HepG2 (cell line): ENCODE measurements at regions not wholly inside any gene's neighbourhood (a gene's known extent, or its start where the extent isn't known, plus 50 kb on each side); places are given as distances from the start of the nearest gene placed in this dataset.
"Not testable (repeated sequence)": the region's sequence is repeated elsewhere in the genome, so short reads cannot be mapped to it uniquely, and the experiment has no call there.

Source experiments
- ATAC-seq: fragments of 200-7000 bp; cut with Tn5 transposase; 3 replicates; pipeline ENCODE4 v1.9.1; 2020; ENCODE audit warnings: mild to moderate bottlenecking, moderate library complexity
- BruUV-seq: library from RNA; stranded (reverse); fragments of 400-500 nt; replicated peaks from 2 replicates; lab custom pipeline; 2021; lab: Mats Ljungman, UMichigan
- CTCF ChIA-PET: fragments of 300-600 bp; formaldehyde crosslinking; extraction: SDS; loops from one replicate; lab custom pipeline; 2021; ENCODE audit warnings: low total read pairs, inconsistent platforms, low intra/inter-chr PET ratio; lab: Yijun Ruan, JAX
- POLR2A ChIA-PET: fragments of 350-600 bp; sonication (Branson Sonifier 250); formaldehyde crosslinking; loops from one replicate; lab custom pipeline; 2020; ENCODE audit warnings: antibody characterized with exemption, inconsistent platforms; lab: Yijun Ruan, JAX
- DNase-seq: peaks from one replicate; pipeline ENCODE4 v3.0.0-alpha.2; 2015; ENCODE audit warnings: low spot score
- FAIRE-seq: peaks from 3 replicates; lab custom pipeline; 2011; peaks lifted over from hg19 to GRCh38; lab: Jason Lieb, UNC
- H2AFZ ChIP-seq: one replicate; pipeline ENCODE4 v1.6.1; 2011; ENCODE audit warnings: low read length, inconsistent platforms
- H3K27ac ChIP-seq: fragments of 300-600 bp; 3 replicates; pipeline ENCODE4 v1.8.0; 2011; ENCODE audit warnings: mixed run types, mild to moderate bottlenecking, mixed read lengths, low read length, inconsistent platforms; ENCODE audit not compliant: insufficient read depth; ENCODE audit errors: extremely low read length
- H3K27me3 ChIP-seq, 2 experiments: fragments of 200-600 bp in 1 of 2; 2 replicates in 1 of 2; 3 replicates in 1 of 2; pipeline versions ENCODE4 v1.6.0 to v1.8.0; 2011; ENCODE audit warnings: low read length in 2 of 2, mild to moderate bottlenecking in 2 of 2, moderate library complexity in 2 of 2, inconsistent platforms in 1 of 2; ENCODE audit not compliant: insufficient read depth in 2 of 2, control insufficient read depth in 1 of 2
- H3K36me3 ChIP-seq, 2 experiments: fragments of 200-600 bp in 1 of 2; replicated peaks in 1 of 2; 2 replicates in 1 of 2; 3 replicates in 1 of 2; pipeline versions ENCODE4 v1.5.1 to v1.8.0; 2011; ENCODE audit warnings: low read length in 2 of 2, inconsistent platforms in 1 of 2; ENCODE audit not compliant: insufficient read depth in 2 of 2, control insufficient read depth in 1 of 2
- H3K4me1 ChIP-seq: 2 replicates; pipeline ENCODE4 v1.5.1; 2012; ENCODE audit warnings: low read length, inconsistent platforms; ENCODE audit not compliant: insufficient read depth
- H3K4me2 ChIP-seq: 2 replicates; pipeline ENCODE4 v1.6.0; 2011; ENCODE audit warnings: low read depth, low read length, inconsistent platforms
- H3K4me3 ChIP-seq, 3 experiments: fragments of 200-600 bp in 1 of 3; sonication (generic), shearing (Covaris generic) in 1 of 3; replicated peaks in 1 of 3; 2 replicates each; pipeline ENCODE4 v1.5.1; 2011 to 2016; ENCODE audit warnings: low read length in 3 of 3, inconsistent platforms in 2 of 3, low read depth in 2 of 3, mild to moderate bottlenecking in 2 of 3, control low read depth in 1 of 3, mixed read lengths in 1 of 3; ENCODE audit not compliant: insufficient read depth in 1 of 3
- H3K79me2 ChIP-seq: one replicate; pipeline ENCODE4 v1.6.1; 2011; ENCODE audit warnings: low read length, inconsistent platforms; ENCODE audit not compliant: insufficient read depth
- H3K9ac ChIP-seq: 2 replicates; pipeline ENCODE4 v1.6.0; 2011; ENCODE audit warnings: mild to moderate bottlenecking, low read depth, low read length, inconsistent platforms; ENCODE audit not compliant: insufficient read depth
- H3K9me3 ChIP-seq: 2 replicates; pipeline ENCODE4 v1.5.1; 2012; ENCODE audit warnings: mild to moderate bottlenecking, low read length
- H4K20me1 ChIP-seq: 2 replicates; pipeline ENCODE4 v1.6.0; 2011; ENCODE audit warnings: inconsistent platforms, mild to moderate bottlenecking, low read length, moderate library complexity; ENCODE audit not compliant: insufficient read depth
- HOXA9 ChIP-seq: sonication (generic); formaldehyde crosslinking; IDR thresholded peaks from 2 replicates; pipeline ENCODE4 v1.8.1; 2022; ENCODE audit warnings: missing genetic modification reagents, mild to moderate bottlenecking, moderate library complexity, borderline replicate concordance
- MTF2 ChIP-seq: sonication (generic); formaldehyde crosslinking; IDR thresholded peaks from 2 replicates; pipeline ENCODE4 v1.5.0; 2020; ENCODE audit warnings: missing genetic modification reagents, borderline replicate concordance
- SOX13 ChIP-seq, 3 experiments: fragments of 450-650 bp in 1 of 3; sonication (generic) in 1 of 3; formaldehyde crosslinking in 1 of 3; IDR thresholded peaks in 2 of 3; conservative IDR thresholded peaks in 1 of 3; 2 replicates each; pipeline versions ENCODE4 v1.5.0 to v1.6.1; 2016 to 2020; ENCODE audit warnings: antibody characterized with exemption in 1 of 3, mild to moderate bottlenecking in 1 of 3, missing compliant biosample characterization in 1 of 3, missing genetic modification reagents in 1 of 3, moderate library complexity in 1 of 3
- ZNF30 ChIP-seq: sonication (generic); formaldehyde crosslinking; IDR thresholded peaks from 2 replicates; pipeline ENCODE4 v1.5.0; 2020; ENCODE audit warnings: mild to moderate bottlenecking, missing genetic modification reagents
- WGBS: methylation state at CpG from one replicate; pipeline ENCODE4 v1.1.6; 2017; ENCODE audit warnings: low lambda C conversion rate; 5-methylcytosine and 5-hydroxymethylcytosine counted together
- in situ Hi-C: cut with HindIII; loops from 2 replicates; pipeline ENCODE4 v1.10.0; 2017; ENCODE audit warnings: low pct_unique_long_range_greater_than_20kb; ENCODE audit not compliant: extremely low pct_ligation_motif_present
- intact Hi-C: fragments of 100-400 bp; cut with micrococcal nuclease; formaldehyde crosslinking; loops from one replicate; pipeline ENCODE4 v1.10.0; 2022; ENCODE audit not compliant: unreplicated experiment
- TF ChIP-seq, protein P1 (sequence below): IDR thresholded peaks from 2 replicates; pipeline ENCODE4 v1.6.1; 2012; ENCODE audit warnings: low read length, improper control_type of control experiment
- TF ChIP-seq, protein P2 (sequence below): sonication (generic); formaldehyde crosslinking; IDR thresholded peaks from 2 replicates; pipeline ENCODE4 v1.5.1; 2020; ENCODE audit warnings: missing genetic modification reagents, mild to moderate bottlenecking, borderline replicate concordance
- TF ChIP-seq, protein P3 (sequence below): sonication (generic); formaldehyde crosslinking; IDR thresholded peaks from 2 replicates; pipeline ENCODE4 v1.5.0; 2020; ENCODE audit warnings: missing genetic modification reagents
- TF ChIP-seq, protein P4 (sequence below): sonication (generic); formaldehyde crosslinking; IDR thresholded peaks from 2 replicates; pipeline ENCODE4 v1.4.0; 2020; ENCODE audit warnings: missing genetic modification reagents

DNA sequence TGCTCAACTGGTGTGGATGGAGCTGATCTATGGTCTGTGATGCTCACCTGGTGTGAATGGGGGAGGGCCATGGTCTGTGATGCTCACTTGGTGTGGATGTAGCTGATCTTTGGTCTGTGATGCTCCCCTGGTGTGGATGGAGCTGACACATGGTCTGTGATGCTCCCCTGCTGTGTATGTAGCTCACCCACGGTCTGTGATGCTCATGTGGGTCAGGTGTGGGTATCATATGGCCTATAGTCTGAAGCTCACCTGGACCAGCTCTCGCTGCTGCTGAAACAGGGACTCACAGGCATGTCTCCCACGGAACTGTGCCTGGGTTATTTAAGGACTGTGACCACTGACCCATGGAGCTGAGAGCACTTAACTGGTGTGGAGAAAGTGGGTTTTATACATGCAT lies 109.7 kb downstream of the CRLF2 start:
- FAIRE-seq: no peak
- BruUV-seq: no TSS peak
- intact Hi-C loops (no loop called here), in situ Hi-C loops (no loop called here)
- no peaks in the 10 kb centered on the region for H3K36me3 ChIP-seq
- no peak overlapping the region for H3K9ac ChIP-seq
- WGBS: 0% methylated on average over 3 of the region's 3 CpGs
- no peak overlapping the region for H3K27ac ChIP-seq
- no peak overlapping the region for H2AFZ ChIP-seq
- H3K4me3 ChIP-seq: no peak overlapping the region
- no peaks in the 10 kb centered on the region for H3K79me2 ChIP-seq
- no peak overlapping the region for H3K4me2 ChIP-seq
- no peaks in the 10 kb centered on the region for H3K9me3 ChIP-seq
- no peak for ATAC-seq
- no peaks in the 10 kb centered on the region for H3K4me1 ChIP-seq
- H3K27me3 ChIP-seq: no peaks in the 10 kb centered on the region
- no peak for DNase-seq
- no peaks in the 10 kb centered on the region for H4K20me1 ChIP-seq
- POLR2A ChIA-PET: no interaction called here
- no peak for TF ChIP-seq ZNF30 (CRISPR knock-in tag)
- TF ChIP-seq, protein P1, sequence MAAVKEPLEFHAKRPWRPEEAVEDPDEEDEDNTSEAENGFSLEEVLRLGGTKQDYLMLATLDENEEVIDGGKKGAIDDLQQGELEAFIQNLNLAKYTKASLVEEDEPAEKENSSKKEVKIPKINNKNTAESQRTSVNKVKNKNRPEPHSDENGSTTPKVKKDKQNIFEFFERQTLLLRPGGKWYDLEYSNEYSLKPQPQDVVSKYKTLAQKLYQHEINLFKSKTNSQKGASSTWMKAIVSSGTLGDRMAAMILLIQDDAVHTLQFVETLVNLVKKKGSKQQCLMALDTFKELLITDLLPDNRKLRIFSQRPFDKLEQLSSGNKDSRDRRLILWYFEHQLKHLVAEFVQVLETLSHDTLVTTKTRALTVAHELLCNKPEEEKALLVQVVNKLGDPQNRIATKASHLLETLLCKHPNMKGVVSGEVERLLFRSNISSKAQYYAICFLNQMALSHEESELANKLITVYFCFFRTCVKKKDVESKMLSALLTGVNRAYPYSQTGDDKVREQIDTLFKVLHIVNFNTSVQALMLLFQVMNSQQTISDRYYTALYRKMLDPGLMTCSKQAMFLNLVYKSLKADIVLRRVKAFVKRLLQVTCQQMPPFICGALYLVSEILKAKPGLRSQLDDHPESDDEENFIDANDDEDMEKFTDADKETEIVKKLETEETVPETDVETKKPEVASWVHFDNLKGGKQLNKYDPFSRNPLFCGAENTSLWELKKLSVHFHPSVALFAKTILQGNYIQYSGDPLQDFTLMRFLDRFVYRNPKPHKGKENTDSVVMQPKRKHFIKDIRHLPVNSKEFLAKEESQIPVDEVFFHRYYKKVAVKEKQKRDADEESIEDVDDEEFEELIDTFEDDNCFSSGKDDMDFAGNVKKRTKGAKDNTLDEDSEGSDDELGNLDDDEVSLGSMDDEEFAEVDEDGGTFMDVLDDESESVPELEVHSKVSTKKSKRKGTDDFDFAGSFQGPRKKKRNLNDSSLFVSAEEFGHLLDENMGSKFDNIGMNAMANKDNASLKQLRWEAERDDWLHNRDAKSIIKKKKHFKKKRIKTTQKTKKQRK: no peak
- no peak for TF ChIP-seq HOXA9 (CRISPR knock-in tag)
- TF ChIP-seq, protein P2, sequence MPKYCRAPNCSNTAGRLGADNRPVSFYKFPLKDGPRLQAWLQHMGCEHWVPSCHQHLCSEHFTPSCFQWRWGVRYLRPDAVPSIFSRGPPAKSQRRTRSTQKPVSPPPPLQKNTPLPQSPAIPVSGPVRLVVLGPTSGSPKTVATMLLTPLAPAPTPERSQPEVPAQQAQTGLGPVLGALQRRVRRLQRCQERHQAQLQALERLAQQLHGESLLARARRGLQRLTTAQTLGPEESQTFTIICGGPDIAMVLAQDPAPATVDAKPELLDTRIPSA (CRISPR knock-in tag): no peak
- TF ChIP-seq, protein P3, sequence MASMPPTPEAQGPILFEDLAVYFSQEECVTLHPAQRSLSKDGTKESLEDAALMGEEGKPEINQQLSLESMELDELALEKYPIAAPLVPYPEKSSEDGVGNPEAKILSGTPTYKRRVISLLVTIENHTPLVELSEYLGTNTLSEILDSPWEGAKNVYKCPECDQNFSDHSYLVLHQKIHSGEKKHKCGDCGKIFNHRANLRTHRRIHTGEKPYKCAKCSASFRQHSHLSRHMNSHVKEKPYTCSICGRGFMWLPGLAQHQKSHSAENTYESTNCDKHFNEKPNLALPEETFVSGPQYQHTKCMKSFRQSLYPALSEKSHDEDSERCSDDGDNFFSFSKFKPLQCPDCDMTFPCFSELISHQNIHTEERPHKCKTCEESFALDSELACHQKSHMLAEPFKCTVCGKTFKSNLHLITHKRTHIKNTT (CRISPR knock-in tag): no peak
- no peak for TF ChIP-seq MTF2 (CRISPR knock-in tag)
- TF ChIP-seq SOX13 (IDR thresholded peaks at IDR 0.05): no peak
- TF ChIP-seq SOX13 (CRISPR knock-in tag; conservative IDR thresholded peaks at IDR 0.05 in 1 of 2, IDR thresholded peaks at IDR 0.05 in 1 of 2): no peak
- TF ChIP-seq, protein P4, sequence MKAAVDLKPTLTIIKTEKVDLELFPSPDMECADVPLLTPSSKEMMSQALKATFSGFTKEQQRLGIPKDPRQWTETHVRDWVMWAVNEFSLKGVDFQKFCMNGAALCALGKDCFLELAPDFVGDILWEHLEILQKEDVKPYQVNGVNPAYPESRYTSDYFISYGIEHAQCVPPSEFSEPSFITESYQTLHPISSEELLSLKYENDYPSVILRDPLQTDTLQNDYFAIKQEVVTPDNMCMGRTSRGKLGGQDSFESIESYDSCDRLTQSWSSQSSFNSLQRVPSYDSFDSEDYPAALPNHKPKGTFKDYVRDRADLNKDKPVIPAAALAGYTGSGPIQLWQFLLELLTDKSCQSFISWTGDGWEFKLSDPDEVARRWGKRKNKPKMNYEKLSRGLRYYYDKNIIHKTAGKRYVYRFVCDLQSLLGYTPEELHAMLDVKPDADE (CRISPR knock-in tag): no peak
- CTCF ChIA-PET: no interaction called here

DNA sequence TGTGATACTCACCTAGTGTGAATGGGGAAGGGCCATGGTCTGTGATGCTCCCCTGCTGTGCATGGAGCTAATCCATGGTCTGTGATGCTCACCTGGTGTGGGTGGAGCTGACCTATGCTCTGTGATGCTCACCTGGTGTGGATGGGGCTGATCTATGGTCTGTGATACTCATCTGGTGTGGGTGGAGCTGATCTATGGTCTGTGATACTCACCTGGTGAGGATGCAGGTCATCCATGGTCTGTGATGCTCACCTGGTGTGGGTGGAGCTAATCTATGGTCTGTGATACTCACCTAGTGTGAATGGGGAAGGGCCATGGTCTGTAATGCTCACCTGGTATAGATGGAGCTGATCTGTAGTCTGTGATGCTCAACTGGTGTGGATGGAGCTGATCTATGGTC lies 110.2 kb downstream of the CRLF2 start:
- ATAC-seq, H3K4me2 ChIP-seq, H3K4me3 ChIP-seq, H3K9ac ChIP-seq, H3K27ac ChIP-seq, H3K27me3 ChIP-seq, H3K9me3 ChIP-seq, CTCF ChIA-PET, intact Hi-C loops, DNase-seq, FAIRE-seq, H3K79me2 ChIP-seq, H4K20me1 ChIP-seq, POLR2A ChIA-PET, H3K36me3 ChIP-seq, H3K4me1 ChIP-seq, BruUV-seq, in situ Hi-C loops, H2AFZ ChIP-seq: not testable (repeated sequence)
